SH-SY5Y (cell line): ENCODE measurements at regions not wholly inside any gene's neighbourhood (a gene's known extent, or its start where the extent isn't known, plus 50 kb on each side); places are given as distances from the start of the nearest gene placed in this dataset.

Source experiments
- GATA2 ChIP-seq: IDR thresholded peaks from 2 replicates; pipeline ENCODE4 v1.6.1; 2011; ENCODE audit warnings: mild to moderate bottlenecking, low read depth, low read length
- GATA3 ChIP-seq: IDR thresholded peaks from 2 replicates; pipeline ENCODE4 v1.6.1; 2011; ENCODE audit warnings: low read depth, mild to moderate bottlenecking, low read length, moderate library complexity

DNA sequence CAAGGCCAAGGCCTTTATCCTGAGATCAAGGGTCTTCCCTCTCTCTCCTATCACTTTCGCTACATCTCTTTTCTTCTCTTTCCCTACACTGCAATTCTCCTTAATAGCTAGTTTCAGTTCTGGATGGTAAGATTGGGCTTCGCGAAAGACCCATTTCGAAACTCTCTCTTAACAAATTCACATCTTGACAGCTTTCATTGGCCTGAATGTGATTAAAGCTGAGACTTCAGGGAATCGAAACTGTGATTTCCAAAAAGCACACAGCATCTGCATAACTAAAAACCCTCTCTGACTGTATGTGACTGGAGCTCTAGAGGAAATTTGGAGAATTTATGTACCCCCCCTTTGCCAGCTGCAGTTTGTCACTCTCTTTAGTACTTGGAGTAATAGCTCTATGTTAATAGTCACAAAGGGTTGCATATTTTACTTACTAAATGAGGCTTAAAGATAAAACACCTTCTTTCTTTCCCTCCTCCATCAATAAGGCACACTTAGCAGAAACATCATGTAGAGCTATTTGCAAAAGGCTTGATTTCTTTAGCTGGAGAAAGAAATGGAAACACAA is 105.3 kb upstream of the FAM20A start:
- TF ChIP-seq GATA2 (no peak), GATA3 (no peak)

DNA sequence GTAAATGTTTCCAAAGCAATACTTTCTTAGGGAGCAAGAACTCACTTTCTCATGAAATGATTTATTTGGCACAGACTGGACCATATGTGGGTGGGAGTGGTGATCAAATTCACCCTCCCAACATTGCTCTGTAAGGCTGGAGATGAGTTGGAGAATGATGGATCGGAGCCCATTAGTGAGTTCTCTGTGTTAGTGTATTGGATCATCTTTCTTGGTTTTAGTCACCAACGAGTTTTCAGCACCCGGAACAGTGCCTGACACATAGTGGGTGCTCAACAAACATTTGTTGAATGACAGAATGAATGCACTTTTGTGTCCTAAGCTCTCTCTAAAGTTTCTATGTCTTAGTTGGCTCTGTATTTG is 104.5 kb upstream of the FAM20A start:
- TF ChIP-seq GATA2 (no peak), GATA3 (no peak)

DNA sequence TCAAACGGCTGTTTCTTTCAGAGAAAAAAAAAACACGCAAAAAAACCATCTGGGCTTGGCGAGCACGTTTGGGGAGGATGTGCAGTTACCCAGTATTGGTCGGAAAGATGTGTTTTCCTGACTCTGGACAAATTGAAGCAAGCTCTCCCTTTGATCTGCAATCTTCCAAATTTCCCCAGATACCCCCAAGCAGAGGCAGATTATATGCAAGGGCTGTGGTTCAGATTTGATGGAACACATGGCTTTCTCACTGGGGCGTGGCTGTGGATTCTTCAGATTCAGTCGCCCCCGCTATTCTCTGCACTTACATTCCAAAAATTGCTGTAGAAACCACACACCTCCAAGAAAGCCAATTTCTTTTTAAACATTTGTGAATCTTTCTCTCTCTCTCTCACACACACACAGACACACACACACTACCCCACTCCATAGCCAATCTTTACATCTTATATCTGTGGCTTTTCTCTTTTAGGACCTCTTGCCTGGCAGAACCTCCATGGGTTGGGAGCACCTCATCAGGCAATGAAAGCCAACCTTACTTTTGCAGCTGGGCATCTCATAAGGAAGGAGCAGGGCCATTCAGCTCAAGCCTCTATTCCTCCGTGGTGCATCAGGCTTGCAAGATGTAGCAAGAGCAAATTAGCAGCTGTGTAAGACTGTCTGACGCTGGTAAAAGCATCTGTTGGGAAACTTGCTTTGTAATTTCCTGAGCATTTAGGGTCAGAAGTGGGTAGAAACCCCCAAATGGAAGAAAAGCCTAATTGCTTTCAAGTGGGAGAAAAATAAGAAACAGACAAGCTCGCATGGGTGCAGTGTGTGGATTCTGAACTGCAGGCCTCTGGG is 103.9 kb upstream of the FAM20A start:
- no peak for TF ChIP-seq GATA3

DNA sequence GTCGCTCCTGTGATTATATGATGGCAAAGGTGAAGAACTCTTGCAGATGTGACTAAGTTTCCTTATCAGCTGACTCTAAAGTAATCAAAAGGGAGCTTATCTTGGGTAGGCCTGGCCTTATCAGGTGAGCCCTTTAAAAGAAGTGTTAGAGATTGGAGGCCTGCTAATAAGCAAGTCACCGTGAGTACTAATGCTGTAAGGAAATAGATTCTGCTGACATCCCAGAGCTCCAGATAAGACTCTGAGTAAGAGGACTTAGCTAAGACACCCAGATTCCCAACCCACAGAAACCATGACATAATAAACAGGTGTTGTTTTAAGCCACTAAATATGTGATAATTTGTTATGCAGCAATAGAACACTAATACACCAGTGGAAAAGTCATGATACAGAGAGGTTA is 99.9 kb upstream of the FAM20A start:
- TF ChIP-seq GATA3 = no peak
- TF ChIP-seq GATA2 = no peak

DNA sequence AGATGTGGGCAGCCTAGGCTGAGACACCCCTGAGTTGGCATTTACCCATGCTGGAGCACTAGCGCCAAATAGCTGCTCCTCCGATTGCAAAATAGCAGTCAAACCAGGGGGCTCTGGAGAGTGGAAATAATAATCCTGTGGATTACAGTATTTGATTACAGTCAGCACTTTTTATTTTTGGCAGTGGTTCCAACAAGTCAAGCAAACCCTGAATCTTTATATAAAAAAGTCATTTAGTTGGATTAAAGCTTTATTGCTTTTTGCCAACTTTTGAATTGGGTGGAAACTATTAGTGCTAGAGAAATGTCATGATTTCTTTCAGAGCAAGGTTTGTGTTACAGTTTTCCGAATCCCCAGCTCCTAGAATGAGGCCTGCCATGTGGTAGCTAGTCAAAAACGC is 99.3 kb upstream of the FAM20A start:
- TF ChIP-seq GATA2 (no peak), GATA3 (no peak)

DNA sequence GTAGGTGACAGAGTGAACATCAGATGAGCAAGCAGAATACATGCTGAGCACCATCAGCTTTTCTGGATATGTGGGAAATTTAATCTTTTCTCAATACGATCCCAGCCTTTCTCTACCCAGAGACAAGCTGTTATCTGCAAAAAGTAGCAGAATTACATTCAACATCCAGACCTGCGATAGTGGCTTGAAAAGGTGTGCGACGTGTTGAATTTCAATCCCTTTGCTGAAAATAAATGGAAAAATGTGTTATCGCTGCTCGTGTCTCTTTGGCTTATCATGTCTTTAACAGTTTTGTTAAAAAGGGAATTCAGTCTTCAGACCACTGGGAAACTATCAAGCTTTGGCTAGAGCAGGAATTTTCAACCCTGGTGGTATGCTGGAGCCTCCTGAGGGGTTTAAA is 98.8 kb upstream of the FAM20A start:
- no peak for TF ChIP-seq GATA2
- TF ChIP-seq GATA3 = no peak

DNA sequence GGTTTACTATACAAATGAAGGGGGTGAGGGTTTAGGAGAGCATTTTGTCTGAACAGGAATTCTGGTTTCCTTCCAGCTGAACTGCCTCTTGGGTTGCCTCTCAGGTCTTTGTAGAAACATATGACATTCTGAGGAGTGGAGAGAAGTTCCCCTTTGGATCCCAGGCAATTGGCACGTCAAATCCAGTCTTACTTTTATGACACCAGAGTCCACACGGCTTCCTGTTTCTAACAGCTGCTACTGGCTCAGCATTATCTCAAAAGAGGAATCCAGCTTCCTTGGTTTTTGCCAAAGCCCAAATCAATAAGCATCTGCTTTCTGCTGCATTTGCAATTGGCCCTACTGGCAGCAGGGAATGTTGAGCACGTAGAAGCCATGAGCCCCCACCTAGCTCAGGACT is 97.6 kb upstream of the FAM20A start:
- TF ChIP-seq GATA2 (no peak), GATA3 (no peak)

DNA sequence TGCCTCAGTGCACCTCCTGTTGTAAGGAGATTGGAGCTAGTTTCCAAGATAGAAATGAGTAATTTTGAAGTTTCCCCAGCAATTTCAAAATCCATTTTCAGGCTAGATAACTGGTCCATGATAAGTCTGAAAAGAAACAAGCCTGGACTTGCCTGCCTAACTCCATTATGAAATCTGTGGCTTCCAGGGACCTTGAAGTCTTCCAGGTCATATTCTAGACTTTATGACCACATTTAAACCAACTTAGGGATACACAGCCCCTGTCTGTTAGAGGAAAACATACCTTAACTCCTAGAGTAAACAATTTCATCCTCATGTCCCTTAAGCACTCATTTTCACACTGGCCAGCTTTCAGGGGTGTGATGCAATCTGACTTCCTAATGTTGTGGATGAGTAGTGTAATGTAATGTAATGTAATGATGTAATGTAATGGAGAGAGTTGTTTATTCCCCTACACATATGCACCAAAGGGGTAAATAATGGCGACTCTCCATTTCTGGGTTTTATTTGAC is 96.7 kb upstream of the FAM20A start:
- TF ChIP-seq GATA3 = no peak
- no peak for TF ChIP-seq GATA2

DNA sequence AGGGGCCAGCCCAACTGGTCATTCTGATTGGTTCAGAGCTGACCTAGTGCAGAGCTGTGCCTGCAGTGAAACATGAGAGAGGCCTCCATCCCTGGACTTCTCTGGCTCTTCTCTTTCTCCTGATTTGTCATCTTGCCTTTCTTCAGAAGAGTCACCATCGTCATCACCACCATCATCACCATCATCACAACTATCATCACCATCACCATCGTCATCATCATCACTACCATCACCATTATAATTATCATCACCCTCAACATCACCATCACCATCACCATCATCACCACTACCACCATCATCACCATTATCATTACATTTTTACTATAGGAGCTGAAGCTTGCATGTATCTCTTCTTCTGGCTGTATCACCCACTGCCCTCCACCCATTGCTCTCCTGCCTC is 94.5 kb upstream of the FAM20A start:
- no peak for TF ChIP-seq GATA3

DNA sequence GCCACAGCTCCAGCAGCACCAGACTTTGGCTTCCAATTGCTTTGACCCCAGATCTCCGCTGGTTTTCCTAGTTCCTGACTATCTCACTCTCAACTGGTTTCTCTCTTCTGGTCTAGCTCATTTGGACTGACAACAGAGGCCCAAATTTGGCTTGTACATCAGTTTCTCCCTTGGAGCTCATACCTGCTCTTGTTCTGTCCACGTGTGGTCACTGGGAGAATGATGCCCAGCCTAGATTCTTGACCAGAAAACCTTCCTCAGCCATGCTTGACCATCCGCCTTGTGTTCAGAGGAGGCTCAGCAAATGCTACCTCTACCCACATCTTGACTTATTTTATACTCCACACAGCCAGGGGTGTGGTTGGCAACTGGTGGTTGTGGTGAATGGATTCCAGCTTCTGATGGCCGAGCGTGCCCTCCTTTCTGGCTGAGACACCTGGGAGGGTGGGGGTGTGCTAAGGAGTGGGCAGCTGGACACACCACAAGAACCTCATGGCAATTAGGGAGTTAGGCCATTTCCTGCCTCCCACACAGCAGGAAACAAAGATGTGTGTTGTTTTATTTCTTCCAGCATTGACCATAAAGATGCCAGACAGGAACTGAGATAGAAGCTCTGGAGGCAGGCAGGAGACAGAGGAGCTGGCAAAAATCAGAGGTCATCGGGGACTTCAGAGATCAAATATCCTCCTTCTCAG is 93.8 kb upstream of the FAM20A start:
- no peak for TF ChIP-seq GATA2
- TF ChIP-seq GATA3 = no peak

DNA sequence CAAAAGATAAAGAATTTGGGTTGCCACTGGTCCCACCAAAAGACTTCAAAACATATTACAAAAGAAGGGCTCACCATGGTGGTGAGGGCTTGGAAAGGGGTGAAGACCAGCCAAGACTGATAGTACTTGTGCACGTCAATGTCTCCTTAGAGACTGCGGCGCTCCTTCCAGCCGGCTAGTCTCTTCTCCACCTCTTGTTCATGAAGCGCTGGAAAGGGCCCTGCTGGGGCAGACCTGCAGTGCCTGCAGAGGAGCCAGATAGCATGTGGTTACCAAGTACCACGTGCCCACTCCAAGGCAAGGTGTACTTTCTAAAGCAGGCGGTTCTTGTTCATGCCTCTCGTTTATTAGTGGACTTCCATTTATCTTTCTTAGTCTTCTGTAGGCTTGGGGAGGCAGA is 92.7 kb upstream of the FAM20A start:
- TF ChIP-seq GATA2 (no peak), GATA3 (no peak)

DNA sequence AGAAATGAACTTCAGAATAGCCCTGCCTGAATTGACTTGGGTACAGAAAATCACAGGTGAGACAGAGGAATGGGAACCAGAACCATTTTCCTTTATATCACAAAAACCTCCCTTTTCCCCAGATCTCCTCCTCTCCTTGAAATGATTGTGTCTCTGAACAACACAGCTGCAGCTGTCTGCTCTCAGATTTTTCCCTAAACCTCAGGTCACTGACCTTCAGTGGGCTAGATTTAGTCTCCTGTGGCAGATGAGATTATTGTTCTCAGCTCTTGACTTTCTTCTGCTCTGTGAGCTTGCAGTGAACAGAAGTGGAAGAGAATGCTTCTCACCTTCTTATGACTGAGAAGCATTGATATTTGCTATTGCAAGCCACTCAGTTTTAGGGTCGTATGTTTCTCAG is 92.3 kb upstream of the FAM20A start:
- no peak for TF ChIP-seq GATA2
- no peak for TF ChIP-seq GATA3

DNA sequence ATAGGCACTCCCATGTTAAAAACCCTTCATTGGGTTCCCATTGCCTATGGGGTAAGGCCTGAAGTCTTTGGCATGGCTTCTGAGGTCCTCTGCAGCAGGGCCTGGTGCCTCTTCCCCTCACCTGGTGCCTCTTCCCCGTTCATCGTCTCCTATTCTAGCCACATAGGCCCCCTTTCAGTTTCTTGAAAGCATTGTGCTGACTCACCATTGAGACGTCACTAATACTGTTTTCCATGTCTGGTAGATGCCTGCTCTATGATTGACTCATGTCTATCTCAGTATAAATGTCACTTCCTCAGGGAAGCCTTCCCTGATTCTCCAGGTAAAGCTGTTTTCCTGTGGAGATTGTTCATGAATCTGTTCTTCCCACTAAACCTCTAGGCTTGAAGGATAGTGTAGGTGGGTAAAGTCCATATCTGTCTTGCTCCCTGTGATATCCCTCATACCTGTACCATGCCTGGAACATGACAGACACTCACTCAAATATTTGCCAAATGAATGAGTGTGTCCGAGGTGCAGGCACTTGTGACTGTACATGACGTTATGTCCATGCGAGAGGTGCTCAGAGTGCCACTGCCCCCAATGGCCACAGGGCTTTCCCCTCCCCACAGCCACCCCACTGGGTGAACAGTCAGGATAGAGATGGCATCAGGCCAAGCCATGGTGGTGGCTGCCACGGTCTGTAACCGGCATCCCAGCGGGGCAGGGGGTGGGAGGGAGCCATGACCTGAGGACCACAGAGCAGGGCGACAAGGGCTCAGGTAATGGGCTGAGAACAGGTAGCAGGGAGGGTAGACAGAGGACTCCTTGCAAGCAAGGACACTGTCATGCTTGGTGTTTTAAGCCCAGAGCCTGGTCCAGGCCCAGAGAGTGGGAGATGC is 85.2 kb upstream of the FAM20A start:
- no peak for TF ChIP-seq GATA2
- no peak for TF ChIP-seq GATA3

DNA sequence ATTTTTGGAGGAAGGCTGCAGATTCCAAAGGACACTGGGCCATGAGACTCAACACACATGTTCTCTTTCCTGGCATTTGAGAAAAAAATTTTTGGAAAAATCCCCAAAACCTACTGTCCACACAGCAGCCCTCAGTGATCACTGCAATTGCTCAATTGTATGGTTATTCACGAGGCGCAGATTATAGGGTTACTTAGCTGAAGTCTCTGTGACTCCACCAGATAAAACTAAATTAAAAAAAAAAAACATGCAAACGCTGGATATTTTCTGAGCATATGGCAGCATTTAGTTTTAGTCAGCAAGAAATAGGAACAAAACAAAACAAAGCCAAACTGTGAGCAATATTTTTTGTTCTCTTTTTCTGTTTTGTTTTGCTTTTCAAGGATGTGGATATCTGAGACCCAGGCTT is 83.8 kb upstream of the FAM20A start:
- no peak for TF ChIP-seq GATA3
- TF ChIP-seq GATA2 = no peak
